Iris pigment epithelial cell (primary cell): ENCODE measurements at regions not wholly inside any gene's neighbourhood (a gene's known extent, or its start where the extent isn't known, plus 50 kb on each side); places are given as distances from the start of the nearest gene placed in this dataset.

Source experiments
- DNase-seq: peaks from one replicate; pipeline ENCODE4 v3.0.0-alpha.2; 2011; ENCODE audit warnings: low read depth

GRCh38 chr16:52874042-52874441, 178.7 kb downstream of the CHD9NB start:
- DNase-seq, result no peak

- no peak for DNase-seq
Measured at GRCh38 chr16:52872731-52873130, 180.0 kb downstream of the CHD9NB start.

GRCh38 chr16:52871481-52871880, 181.2 kb downstream of the CHD9NB start:
- no peak for DNase-seq

- no peak for DNase-seq
Measured at GRCh38 chr16:52869243-52869642, 183.5 kb downstream of the CHD9NB start.

GRCh38 chr16:52863000-52863399, 189.7 kb downstream of the CHD9NB start:
- no peak for DNase-seq

GRCh38 chr16:52861614-52862022, 191.1 kb downstream of the CHD9NB start:
- no peak for DNase-seq

GRCh38 chr16:52855463-52855862, 197.2 kb downstream of the CHD9NB start:
- no peak for DNase-seq

- DNase-seq, result no peak
Measured at GRCh38 chr16:52852978-52853377, 199.7 kb downstream of the CHD9NB start.

GRCh38 chr16:52851211-52851740, 201.4 kb downstream of the CHD9NB start:
- DNase-seq, result no peak

GRCh38 chr16:52843381-52843780, 209.3 kb downstream of the CHD9NB start:
- no peak for DNase-seq

- no peak for DNase-seq
Measured at GRCh38 chr16:52837251-52837650, 215.4 kb downstream of the CHD9NB start.

- no peak for DNase-seq
Measured at GRCh38 chr16:52834736-52835465, 217.8 kb downstream of the CHD9NB start.

- no peak for DNase-seq
Measured at GRCh38 chr16:52832771-52833170, 219.9 kb downstream of the CHD9NB start.

GRCh38 chr16:52827456-52827855, 225.2 kb downstream of the CHD9NB start:
- DNase-seq, result no peak

GRCh38 chr16:52825892-52826291, 226.8 kb downstream of the CHD9NB start:
- no peak for DNase-seq

- DNase-seq, result no peak
Measured at GRCh38 chr16:52819808-52820207, 232.9 kb downstream of the CHD9NB start.

GRCh38 chr16:52819405-52819804, 233.3 kb downstream of the CHD9NB start:
- DNase-seq, result no peak

GRCh38 chr16:52817696-52818095, 235.0 kb downstream of the CHD9NB start:
- DNase-seq, result no peak

- DNase-seq, result no peak
Measured at GRCh38 chr16:52816993-52817392, 235.7 kb downstream of the CHD9NB start.

GRCh38 chr16:52812678-52813556, 239.8 kb downstream of the CHD9NB start:
- DNase-seq, result peak; percentile 53

- no peak for DNase-seq
Measured at GRCh38 chr16:52805559-52806168, 247.0 kb downstream of the CHD9NB start.

GRCh38 chr16:52800432-52800831, 252.3 kb downstream of the CHD9NB start:
- DNase-seq, result no peak

GRCh38 chr16:52799149-52799548, 252.2 kb upstream of the TOX3 start:
- no peak for DNase-seq
